ENCODE measurements at regions not wholly inside any gene's neighbourhood (a gene's known extent, or its start where the extent isn't known, plus 50 kb on each side); places are given as distances from the start of the nearest gene placed in this dataset.
A peak's percentile ranks its signal among the peaks of the same experiment; 100 is the strongest.

- no peak overlapping the region for H3K27ac ChIP-seq
- TF ChIP-seq CTCF (IDR thresholded peaks at IDR 0.05) = no peak
- TF ChIP-seq ZFX (IDR thresholded peaks at IDR 0.05; ENCODE audit: borderline replicate concordance) = no peak
These were observed 242.4 kb downstream of the C16orf95 start for GRCh38 chr16:87074641-87075318.

- TF ChIP-seq ZFX (IDR thresholded peaks at IDR 0.05; ENCODE audit: borderline replicate concordance) (no peak), CTCF (IDR thresholded peaks at IDR 0.05) (no peak)
These were observed 241.8 kb downstream of the C16orf95 start for GRCh38 chr16:87075319-87075860.

GRCh38 chr16:87076331-87076949, 240.8 kb downstream of the C16orf95 start:
- no peak for TF ChIP-seq ZFX (IDR thresholded peaks at IDR 0.05; ENCODE audit: borderline replicate concordance)
- no peak for TF ChIP-seq CTCF (IDR thresholded peaks at IDR 0.05)
- no peak overlapping the region for H3K27ac ChIP-seq

More at GRCh38 chr16:87075319-87075860, 241.8 kb downstream of the C16orf95 start:
- no peak overlapping the region for H3K27ac ChIP-seq

GRCh38 chr16:87076950-87077749, 240.0 kb downstream of the C16orf95 start:
- no peak for TF ChIP-seq ZFX (IDR thresholded peaks at IDR 0.05; ENCODE audit: borderline replicate concordance)
- peak; percentile 88 for TF ChIP-seq CTCF (IDR thresholded peaks at IDR 0.05)
- H3K27ac ChIP-seq = no peak overlapping the region

- no peak overlapping the region for H3K27ac ChIP-seq
- TF ChIP-seq ZFX (IDR thresholded peaks at IDR 0.05; ENCODE audit: borderline replicate concordance) (no peak), CTCF (IDR thresholded peaks at IDR 0.05) (no peak)
These were observed 239.5 kb downstream of the C16orf95 start for GRCh38 chr16:87077750-87078127.

- H3K27ac ChIP-seq = no peak overlapping the region
- no peak for TF ChIP-seq ZFX (IDR thresholded peaks at IDR 0.05; ENCODE audit: borderline replicate concordance)
- no peak for TF ChIP-seq CTCF (IDR thresholded peaks at IDR 0.05)
These were observed 236.5 kb downstream of the C16orf95 start for GRCh38 chr16:87080571-87081167.

All from 22Rv1 (cell line).